ENCODE measurements at regions not wholly inside any gene's neighbourhood (a gene's known extent, or its start where the extent isn't known, plus 50 kb on each side); places are given as distances from the start of the nearest gene placed in this dataset.

DNA sequence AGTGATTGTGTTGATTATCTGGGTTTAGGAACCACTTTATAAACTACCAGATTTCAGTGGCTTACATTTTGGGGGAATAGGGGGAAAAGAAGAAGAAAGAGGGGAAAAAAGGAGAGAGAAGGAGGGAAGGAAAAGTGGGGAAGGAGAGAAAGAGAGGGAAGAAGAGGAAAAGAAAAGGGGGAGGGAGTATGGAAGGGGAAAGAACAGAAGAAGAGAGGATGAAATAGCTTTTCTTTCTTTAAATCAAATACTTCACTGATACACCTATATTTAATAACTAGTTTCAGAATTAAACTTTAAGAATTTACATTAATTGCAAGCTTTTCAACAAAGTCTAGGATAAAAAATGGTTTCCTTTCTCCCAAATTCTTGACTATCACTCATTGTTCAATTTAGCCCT, 289.6 kb downstream of the SDHAF3 start:
- H3K9me3 Mint-ChIP-seq: no peaks in the 10 kb centered on the region
- peaks cover 10% of the 10 kb centered on the region for H3K4me1 Mint-ChIP-seq (ENCODE audit: unreplicated experiment)
- H3K36me3 Mint-ChIP-seq: no peaks in the 10 kb centered on the region
- H3K27ac Mint-ChIP-seq: no peak overlapping the region
- no peak overlapping the region for H3K4me3 Mint-ChIP-seq
- peaks cover 3% of the 10 kb centered on the region for H3K27me3 Mint-ChIP-seq
- DNase-seq (ENCODE audit: extremely low spot score, unreplicated experiment): no peak
- TF ChIP-seq, protein P1, sequence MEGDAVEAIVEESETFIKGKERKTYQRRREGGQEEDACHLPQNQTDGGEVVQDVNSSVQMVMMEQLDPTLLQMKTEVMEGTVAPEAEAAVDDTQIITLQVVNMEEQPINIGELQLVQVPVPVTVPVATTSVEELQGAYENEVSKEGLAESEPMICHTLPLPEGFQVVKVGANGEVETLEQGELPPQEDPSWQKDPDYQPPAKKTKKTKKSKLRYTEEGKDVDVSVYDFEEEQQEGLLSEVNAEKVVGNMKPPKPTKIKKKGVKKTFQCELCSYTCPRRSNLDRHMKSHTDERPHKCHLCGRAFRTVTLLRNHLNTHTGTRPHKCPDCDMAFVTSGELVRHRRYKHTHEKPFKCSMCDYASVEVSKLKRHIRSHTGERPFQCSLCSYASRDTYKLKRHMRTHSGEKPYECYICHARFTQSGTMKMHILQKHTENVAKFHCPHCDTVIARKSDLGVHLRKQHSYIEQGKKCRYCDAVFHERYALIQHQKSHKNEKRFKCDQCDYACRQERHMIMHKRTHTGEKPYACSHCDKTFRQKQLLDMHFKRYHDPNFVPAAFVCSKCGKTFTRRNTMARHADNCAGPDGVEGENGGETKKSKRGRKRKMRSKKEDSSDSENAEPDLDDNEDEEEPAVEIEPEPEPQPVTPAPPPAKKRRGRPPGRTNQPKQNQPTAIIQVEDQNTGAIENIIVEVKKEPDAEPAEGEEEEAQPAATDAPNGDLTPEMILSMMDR (conservative IDR thresholded peaks at IDR 0.05): no peak

DNA sequence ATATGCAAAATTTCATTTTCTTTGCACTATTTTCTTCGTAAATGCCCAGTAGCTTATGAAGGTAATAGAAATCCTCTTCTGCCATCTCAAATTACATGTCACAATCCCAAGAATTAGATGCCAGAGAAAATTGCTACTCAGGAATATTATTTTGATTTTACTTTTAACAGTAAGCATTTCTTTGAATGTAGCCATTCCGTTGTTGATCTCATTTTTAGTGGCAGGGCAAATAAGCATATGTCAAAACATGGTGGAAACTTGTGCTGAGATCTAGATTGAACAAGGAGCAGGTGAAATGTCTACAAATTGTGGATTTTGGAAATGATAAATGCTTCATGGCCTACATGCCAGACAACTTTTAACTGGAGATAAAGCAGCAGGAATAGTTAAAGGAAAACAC, 291.8 kb downstream of the SDHAF3 start:
- no peak overlapping the region for H3K4me3 Mint-ChIP-seq
- no peak overlapping the region for H3K27ac Mint-ChIP-seq
- no peaks in the 10 kb centered on the region for H3K9me3 Mint-ChIP-seq
- H3K4me1 Mint-ChIP-seq (ENCODE audit: unreplicated experiment): peaks cover 10% of the 10 kb centered on the region
- no peak for DNase-seq (ENCODE audit: extremely low spot score, unreplicated experiment)
- no peaks in the 10 kb centered on the region for H3K36me3 Mint-ChIP-seq
- no peaks in the 10 kb centered on the region for H3K27me3 Mint-ChIP-seq
- TF ChIP-seq, protein P1 (conservative IDR thresholded peaks at IDR 0.05): no peak

DNA sequence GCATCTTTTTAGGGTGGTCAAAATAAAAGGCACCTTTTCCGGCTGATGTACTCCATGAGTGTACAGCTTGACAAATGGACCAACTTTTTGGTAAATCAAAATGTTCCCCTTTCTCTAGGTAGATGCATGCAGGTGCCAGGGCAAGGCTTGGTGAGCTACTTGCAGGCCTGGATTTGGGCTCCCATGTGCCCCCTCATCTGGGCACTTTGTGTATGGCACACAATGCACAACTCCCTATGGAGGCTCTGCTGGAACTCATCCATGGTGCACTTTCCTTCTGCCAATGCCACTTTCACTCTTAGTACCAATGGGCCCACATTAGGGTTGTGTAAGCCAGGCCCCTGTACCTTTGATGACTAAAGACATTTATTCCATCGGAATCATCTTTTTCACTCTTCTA, 300.8 kb downstream of the SDHAF3 start:
- no peaks in the 10 kb centered on the region for H3K4me1 Mint-ChIP-seq (ENCODE audit: unreplicated experiment)
- peaks cover 2% of the 10 kb centered on the region for H3K9me3 Mint-ChIP-seq
- no peak for DNase-seq (ENCODE audit: extremely low spot score, unreplicated experiment)
- TF ChIP-seq, protein P1 (conservative IDR thresholded peaks at IDR 0.05): peak; percentile 31
- H3K27me3 Mint-ChIP-seq: no peaks in the 10 kb centered on the region
- no peak overlapping the region for H3K4me3 Mint-ChIP-seq
- H3K27ac Mint-ChIP-seq: no peak overlapping the region
- no peaks in the 10 kb centered on the region for H3K36me3 Mint-ChIP-seq

DNA sequence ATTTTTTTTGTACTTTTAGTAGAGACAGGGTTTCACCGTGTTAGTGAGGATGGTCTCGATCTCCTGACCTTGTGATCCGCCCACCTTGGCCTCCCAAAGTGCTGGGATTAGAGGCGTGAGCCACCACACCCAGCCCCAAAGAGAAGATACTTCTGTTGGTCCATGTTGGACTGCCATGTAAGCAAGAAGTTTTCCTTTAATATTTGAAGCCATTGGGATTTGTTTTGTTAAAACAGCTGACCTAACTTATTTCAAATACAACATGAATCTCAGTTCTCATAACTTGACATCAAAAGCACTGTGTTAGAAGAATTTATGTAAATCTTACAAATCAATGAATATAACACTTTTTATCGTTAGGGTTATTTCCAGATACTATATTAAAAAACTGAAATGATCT, 302.4 kb downstream of the SDHAF3 start:
- TF ChIP-seq, protein P1 (conservative IDR thresholded peaks at IDR 0.05): no peak
- Mint-ChIP-seq H3K27ac (no peak overlapping the region), H3K9me3 (peaks cover 5% of the 10 kb centered on the region), H3K36me3 (no peaks in the 10 kb centered on the region), H3K4me1 (ENCODE audit: unreplicated experiment) (no peaks in the 10 kb centered on the region), H3K27me3 (no peaks in the 10 kb centered on the region), H3K4me3 (no peak overlapping the region)
- no peak for DNase-seq (ENCODE audit: extremely low spot score, unreplicated experiment)

DNA sequence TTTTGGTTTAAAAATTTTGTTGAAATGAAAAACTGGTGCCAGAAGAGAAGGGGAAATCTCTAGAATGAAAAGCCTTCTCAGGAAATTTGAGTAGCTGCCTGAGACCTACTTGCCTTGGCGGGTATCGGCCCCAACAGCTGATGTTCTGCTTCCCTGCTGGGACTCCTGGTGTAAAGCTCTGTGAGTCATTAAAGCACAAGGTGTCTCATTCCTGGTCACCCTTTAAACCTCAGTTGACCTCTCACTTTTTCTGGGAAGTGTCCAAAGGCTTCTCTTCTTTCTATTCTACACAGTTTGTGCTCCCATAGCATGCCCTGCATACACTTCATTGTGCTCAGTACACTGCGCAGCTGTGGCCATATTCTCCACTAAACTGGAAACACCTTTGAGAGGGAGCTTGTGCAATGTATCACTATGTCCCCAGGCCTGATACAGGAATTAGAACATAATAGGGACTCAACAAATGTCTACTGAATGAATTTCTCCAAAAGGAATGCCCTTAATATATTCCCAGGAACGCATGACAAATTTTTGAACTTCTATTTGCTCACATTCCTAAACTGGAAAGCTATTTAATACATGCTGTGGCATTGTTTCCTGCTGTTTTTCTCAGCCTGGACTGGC, 303.9 kb downstream of the SDHAF3 start:
- peaks cover 5% of the 10 kb centered on the region for H3K9me3 Mint-ChIP-seq
- no peaks in the 10 kb centered on the region for H3K36me3 Mint-ChIP-seq
- no peak overlapping the region for H3K4me3 Mint-ChIP-seq
- no peak overlapping the region for H3K27ac Mint-ChIP-seq
- TF ChIP-seq, protein P1 (conservative IDR thresholded peaks at IDR 0.05): no peak
- DNase-seq (ENCODE audit: extremely low spot score, unreplicated experiment): no peak
- H3K4me1 Mint-ChIP-seq (ENCODE audit: unreplicated experiment): no peaks in the 10 kb centered on the region
- no peaks in the 10 kb centered on the region for H3K27me3 Mint-ChIP-seq

DNA sequence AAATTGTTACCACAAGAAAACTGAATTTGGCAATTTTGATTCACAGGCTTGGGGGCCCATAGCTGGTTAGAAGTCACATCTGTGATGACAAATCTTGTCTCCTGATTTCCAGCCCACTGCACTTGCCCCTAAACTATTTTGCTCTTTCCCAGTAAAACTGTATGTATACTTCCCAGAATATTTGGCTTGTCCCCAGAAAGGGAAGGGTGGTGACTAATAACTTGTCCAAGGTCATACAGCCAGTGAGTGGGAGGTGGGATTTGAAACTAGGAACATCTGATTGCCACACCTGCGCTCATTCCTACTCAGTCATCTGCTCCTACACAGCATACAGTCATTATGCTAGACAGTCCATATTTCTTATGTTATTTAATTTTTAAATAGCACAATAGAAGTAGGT, 304.5 kb downstream of the SDHAF3 start:
- TF ChIP-seq, protein P1 (conservative IDR thresholded peaks at IDR 0.05): no peak
- Mint-ChIP-seq H3K9me3 (peaks cover 5% of the 10 kb centered on the region), H3K4me3 (no peak overlapping the region), H3K4me1 (ENCODE audit: unreplicated experiment) (no peaks in the 10 kb centered on the region), H3K27ac (no peak overlapping the region), H3K27me3 (no peaks in the 10 kb centered on the region), H3K36me3 (no peaks in the 10 kb centered on the region)
- no peak for DNase-seq (ENCODE audit: extremely low spot score, unreplicated experiment)

Data from type B pancreatic cell (in vitro differentiated cells).